IPS-18c (cell line): ENCODE measurements at regions not wholly inside any gene's neighbourhood (a gene's known extent, or its start where the extent isn't known, plus 50 kb on each side); places are given as distances from the start of the nearest gene placed in this dataset.
"Not testable (repeated sequence)": the region's sequence is repeated elsewhere in the genome, so short reads cannot be mapped to it uniquely, and the experiment has no call there.

Experiments used
- H3K4me3 ChIP-seq: 2 replicates; pipeline ENCODE4 v1.7.0; 2013; ENCODE audit warnings: low read depth, mild to moderate bottlenecking, low read length, moderate library complexity; ENCODE audit not compliant: insufficient read depth
- H3K9me3 ChIP-seq: one replicate; pipeline ENCODE4 v1.6.1; 2013; ENCODE audit warnings: mild to moderate bottlenecking, low read length, moderate library complexity; ENCODE audit not compliant: control insufficient read depth, insufficient read depth

DNA sequence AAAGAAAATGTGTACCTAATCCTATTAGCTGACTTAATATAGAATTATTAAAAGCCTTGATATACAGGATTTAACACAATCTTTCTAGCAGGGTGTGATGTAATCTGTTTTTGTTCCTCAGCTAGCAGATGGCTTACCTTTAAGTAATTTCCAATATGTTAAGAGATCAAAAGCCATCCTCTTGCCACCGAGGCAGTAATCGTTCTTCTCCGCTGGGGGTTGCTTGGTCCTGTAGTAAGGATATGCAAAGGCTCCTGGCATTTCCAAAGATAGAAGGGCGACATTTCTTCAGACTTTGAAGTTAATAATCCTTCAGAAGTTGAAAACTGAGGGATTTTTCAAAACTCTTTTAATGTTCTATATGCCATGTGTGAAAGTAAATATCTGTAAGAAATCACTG lies 156.4 kb downstream of the FZD1 start:
- H3K4me3 ChIP-seq: no peak overlapping the region
- H3K9me3 ChIP-seq: no peaks in the 10 kb centered on the region

DNA sequence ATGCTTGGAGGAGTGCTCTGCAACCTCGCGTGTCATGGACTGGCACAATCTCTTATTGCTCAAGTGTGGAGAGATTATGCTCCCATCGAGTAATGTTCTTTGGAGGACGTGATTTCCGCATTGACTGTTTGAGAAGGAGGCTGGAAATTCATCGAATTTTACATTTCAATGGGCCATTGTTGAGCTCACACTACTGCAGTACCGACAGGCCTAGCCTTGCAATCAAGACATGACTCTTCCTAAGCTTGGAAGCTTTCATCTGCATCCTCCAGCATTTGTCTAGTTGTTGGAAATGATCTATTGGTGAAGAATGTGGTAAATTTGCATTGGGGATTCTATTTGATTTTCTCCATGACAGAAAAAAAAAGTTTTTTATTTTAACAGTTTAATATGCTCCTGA lies 156.8 kb downstream of the FZD1 start:
- H3K9me3 ChIP-seq: no peaks in the 10 kb centered on the region

GRCh38 chr7:91424371-91424770 lies 160.1 kb downstream of the FZD1 start:
- Histone ChIP-seq H3K4me3 (no peak overlapping the region), H3K9me3 (no peaks in the 10 kb centered on the region)

More for the DNA sequence above, 156.8 kb downstream of the FZD1 start:
- no peak overlapping the region for H3K4me3 ChIP-seq

- Histone ChIP-seq H3K9me3 (no peaks in the 10 kb centered on the region), H3K4me3 (no peak overlapping the region)
These were observed 160.9 kb downstream of the FZD1 start for GRCh38 chr7:91425149-91425548.

GRCh38 chr7:91427051-91427450 lies 162.8 kb downstream of the FZD1 start:
- Histone ChIP-seq H3K4me3 (no peak overlapping the region), H3K9me3 (no peaks in the 10 kb centered on the region)

GRCh38 chr7:91431601-91432000 lies 167.4 kb downstream of the FZD1 start:
- no peaks in the 10 kb centered on the region for H3K9me3 ChIP-seq

DNA sequence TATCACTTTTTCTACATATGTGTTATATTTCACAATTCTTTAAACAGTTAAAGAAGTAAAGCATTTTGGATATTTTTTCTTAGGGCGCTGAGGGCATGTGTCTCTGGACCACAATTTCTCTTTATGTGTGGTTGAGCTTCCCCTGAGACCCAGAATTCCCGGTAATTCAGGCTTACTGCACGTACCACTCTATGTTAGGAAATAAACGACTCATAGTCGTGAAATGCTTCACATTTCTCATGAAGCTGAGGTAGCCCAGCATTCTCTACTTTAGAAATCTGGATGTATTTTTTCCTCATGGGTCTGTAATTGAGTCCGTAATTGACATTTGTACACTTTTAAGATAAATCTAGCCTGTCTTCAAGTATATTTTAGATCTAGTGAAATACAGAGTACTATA lies 170.6 kb downstream of the FZD1 start:
- H3K9me3 ChIP-seq: no peaks in the 10 kb centered on the region
- no peak overlapping the region for H3K4me3 ChIP-seq

More at GRCh38 chr7:91431601-91432000, 167.4 kb downstream of the FZD1 start:
- H3K4me3 ChIP-seq: no peak overlapping the region

DNA sequence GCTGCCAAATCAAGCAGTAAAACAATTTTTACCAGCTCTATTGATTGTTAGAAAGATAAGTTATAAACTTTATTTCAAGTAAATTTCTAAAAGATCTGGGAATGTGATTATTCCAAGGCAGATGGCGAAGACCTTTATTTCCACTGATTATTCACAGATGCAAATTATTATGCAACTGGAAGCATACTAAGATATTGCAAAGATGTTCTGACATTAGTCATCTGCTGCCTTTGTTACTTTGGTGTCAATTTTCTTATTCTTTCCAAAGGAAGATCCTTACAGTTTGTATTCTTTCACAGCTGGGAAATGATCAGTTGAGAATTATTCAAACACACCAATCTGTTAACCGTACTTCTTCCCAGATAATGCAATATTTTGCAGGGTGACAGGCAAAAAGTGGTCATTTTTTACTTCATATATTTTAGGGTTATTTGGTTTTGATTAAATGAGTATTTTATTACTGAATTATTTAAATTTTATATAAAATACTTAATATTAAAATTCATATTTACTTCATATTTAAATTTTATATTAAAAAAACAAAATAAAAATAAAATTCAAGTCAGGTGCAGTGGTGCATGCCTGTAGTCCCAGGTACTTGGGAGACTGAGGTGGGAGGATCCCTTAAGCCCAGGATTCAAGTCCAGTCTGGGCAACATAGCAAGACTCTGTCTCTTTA lies 171.3 kb downstream of the FZD1 start:
- Histone ChIP-seq H3K9me3 (no peaks in the 10 kb centered on the region), H3K4me3 (no peak overlapping the region)

GRCh38 chr7:91436655-91437054 lies 172.4 kb downstream of the FZD1 start:
- Histone ChIP-seq H3K9me3 (no peaks in the 10 kb centered on the region), H3K4me3 (no peak overlapping the region)

DNA sequence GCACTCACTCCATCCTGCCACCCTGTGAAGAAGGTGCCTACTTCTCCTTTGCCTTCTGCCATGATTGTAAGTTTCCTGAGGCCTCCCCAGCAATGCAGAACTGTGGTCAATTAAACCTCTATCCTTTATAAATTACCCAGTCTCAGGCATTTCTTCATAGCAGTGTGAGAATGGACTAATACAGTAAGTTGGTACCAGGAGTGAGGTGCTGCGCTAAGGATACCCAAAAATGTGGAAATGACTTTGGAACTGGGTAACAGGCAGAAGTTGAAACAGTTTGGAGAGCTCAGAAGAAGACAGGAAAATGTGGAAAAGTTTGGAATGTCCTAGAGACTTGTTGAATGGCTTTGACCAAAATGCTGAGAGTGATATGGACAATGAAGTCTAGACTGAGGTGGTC lies 176.0 kb downstream of the FZD1 start:
- not testable (repeated sequence) for H3K4me3 ChIP-seq, H3K9me3 ChIP-seq

DNA sequence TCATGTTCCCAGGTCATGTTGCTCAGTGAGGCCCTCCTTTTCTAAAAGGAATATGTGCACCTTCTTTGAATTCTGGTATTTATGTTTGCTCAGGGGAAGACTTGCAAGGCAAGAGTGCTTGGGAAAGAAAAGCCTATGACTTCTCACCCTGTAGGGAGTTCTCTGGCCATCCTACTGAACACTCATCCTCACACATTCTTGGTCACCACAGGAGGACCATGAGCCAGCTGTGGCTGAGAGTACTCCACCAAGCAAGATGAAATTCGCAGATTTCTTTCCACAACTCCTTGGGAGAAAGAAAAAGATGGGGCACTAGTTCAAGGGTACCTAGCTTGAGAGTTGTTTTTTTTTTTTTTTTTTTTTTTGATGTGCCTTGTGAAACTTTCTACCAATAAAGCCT lies 179.6 kb downstream of the FZD1 start:
- Histone ChIP-seq H3K4me3 (no peak overlapping the region), H3K9me3 (peaks cover 6% of the 10 kb centered on the region)

GRCh38 chr7:91446819-91447218 lies 182.6 kb downstream of the FZD1 start:
- peaks cover 6% of the 10 kb centered on the region for H3K9me3 ChIP-seq
- no peak overlapping the region for H3K4me3 ChIP-seq

DNA sequence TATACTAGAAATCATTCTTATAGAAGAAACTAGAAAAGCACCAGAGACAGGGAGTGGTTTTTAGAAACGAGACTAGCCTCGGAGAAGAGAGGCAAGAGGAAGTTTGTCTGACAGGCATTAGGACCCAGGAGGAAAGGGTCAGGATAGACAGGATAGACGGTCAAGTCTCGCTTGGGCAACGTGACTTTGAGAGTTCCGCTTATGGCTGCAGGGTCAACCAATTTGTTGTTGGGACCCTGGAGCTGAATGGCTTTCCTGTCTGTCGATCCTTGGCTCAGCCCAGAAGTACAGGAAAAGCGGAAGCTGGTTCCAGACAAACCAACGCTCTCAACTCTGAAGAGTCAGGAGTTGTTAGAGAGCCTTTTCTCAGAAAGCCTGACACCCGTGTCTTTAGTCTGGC lies 191.2 kb downstream of the FZD1 start:
- Histone ChIP-seq H3K4me3 (no peak overlapping the region), H3K9me3 (no peaks in the 10 kb centered on the region)

DNA sequence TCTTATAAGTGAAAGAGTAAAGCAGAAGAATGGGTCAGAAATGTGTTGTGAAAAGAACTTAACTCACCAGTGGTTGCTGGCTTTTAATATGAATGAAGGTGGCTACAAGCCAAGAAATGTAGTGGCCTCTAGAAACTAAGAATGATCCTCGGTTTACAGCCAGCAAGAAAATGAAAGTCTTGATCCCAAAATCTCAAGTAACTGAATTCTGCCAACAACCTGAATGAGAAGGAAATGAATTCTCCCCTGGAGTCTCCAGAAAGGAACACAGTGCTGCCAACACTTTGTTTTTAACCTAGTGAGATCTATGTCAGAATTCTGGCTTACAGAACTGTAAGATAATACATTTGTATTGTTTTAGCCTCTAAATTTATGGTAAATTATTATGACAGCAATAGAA lies 193.0 kb downstream of the FZD1 start:
- no peak overlapping the region for H3K4me3 ChIP-seq
- H3K9me3 ChIP-seq: no peaks in the 10 kb centered on the region

DNA sequence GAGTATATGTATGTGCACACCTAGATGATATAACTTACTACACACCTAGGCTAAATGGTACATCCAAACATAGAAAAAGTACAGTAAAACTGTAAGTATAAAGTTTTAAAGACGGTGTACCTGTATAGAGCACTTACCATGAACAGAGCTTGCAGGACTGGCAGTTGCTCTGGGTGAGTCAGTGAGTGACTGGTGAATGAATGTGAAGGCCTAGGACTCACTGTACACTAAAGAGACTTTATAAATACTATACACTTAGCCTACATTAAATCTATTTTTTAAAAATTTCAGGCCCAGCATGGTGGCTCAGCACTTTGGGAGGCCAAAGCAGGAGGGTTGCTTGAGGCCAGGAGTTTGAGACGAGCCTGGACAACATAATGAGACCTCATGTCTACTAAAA lies 195.3 kb downstream of the FZD1 start:
- H3K4me3 ChIP-seq: no peak overlapping the region
- H3K9me3 ChIP-seq: no peaks in the 10 kb centered on the region

DNA sequence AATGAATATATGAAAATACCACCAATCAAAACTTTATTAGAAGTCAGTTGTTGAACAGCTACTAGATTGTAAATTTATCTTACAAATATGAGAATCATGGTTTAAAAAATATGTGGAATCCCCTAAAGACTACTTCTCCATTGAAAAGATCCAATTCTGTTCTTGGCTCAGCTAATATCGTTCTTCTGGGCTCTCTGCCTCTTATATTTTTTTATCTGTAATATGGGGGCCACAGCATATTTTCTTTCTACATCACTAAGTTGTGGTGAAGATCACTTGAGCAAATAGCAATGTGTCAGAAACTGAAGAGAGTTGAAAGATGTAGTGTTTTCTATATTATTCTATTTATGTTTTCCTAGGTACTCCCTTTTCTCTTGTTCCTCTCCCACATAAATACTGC lies 198.1 kb downstream of the FZD1 start:
- no peaks in the 10 kb centered on the region for H3K9me3 ChIP-seq
- H3K4me3 ChIP-seq: no peak overlapping the region

DNA sequence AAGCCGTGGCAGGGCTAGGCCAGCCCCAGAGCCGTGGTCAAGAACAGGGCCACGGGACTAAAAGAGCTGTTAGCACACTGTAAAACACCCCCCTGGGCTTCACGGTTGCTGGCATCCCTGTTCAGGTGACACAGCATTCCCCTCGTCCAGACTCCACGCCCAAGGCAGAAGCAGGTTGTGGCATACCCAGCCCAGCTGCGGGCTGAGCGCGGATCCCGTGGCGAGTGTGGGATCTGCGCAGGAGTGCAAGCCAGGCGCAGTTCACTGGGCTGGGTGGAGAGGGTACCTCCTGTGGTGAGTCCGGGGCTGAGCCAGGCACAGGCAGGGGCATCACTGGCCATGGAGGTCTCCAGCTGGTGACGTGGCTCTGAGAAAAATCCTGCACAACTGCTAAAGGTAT lies 199.1 kb downstream of the FZD1 start:
- no peak overlapping the region for H3K4me3 ChIP-seq
- H3K9me3 ChIP-seq: no peaks in the 10 kb centered on the region

GRCh38 chr7:91465595-91466061 lies 201.4 kb downstream of the FZD1 start:
- Histone ChIP-seq H3K4me3 (no peak overlapping the region), H3K9me3 (no peaks in the 10 kb centered on the region)

GRCh38 chr7:91468256-91468655 lies 204.0 kb downstream of the FZD1 start:
- Histone ChIP-seq H3K4me3 (no peak overlapping the region), H3K9me3 (no peaks in the 10 kb centered on the region)
